ENCODE measurements at regions not wholly inside any gene's neighbourhood (a gene's known extent, or its start where the extent isn't known, plus 50 kb on each side); places are given as distances from the start of the nearest gene placed in this dataset.

- WGBS (ENCODE audit: insufficient coverage): 100% methylated on average over 1 of the region's 3 CpGs
- Histone ChIP-seq H3K4me3 (ENCODE audit: control insufficient read depth in 1 of 7, extremely low read depth in 1 of 7, insufficient read depth in 4 of 7, low read depth in 2 of 7, low read length in 6 of 7) (no peak overlapping the region), H3K4me1 (ENCODE audit: control extremely low read depth in 1 of 4, control insufficient read depth in 4 of 4, insufficient read depth in 4 of 4, low read length in 3 of 4) (no peaks in the 10 kb centered on the region), H3K27ac (ENCODE audit: insufficient read depth in 1 of 2, low read depth in 1 of 2, low read length in 2 of 2, poor library complexity in 1 of 2, severe bottlenecking in 2 of 2) (no peak overlapping the region), H3K9me3 (ENCODE audit: control extremely low read depth in 1 of 5, control insufficient read depth in 4 of 5, insufficient read depth in 2 of 5, low read depth in 1 of 5, low read length in 4 of 5) (peaks cover 0 to 8% (median under 1%) of the 10 kb centered on the region in 5 experiments), H3K36me3 (ENCODE audit: control insufficient read depth in 4 of 4, insufficient read depth in 4 of 4, low read length in 3 of 4) (no peaks in the 10 kb centered on the region), H3K27me3 (replicated peaks in 2 of 5; ENCODE audit: control insufficient read depth in 4 of 5, insufficient read depth in 5 of 5, low read length in 4 of 5) (peaks cover 0 to 36% (median 10%) of the 10 kb centered on the region in 5 experiments)
- ChIA-PET CTCF (no interaction called here), POLR2A (interaction anchor here (0.6 kb wide), 1 partner anchor 29 kb away, joined by 3 read pairs; no protein-coding TSS in a partner anchor)
- DNase-seq: no peak
Measured at GRCh38 chr5:79893976-79894375, 97.1 kb downstream of the MTX3 start.

DNA sequence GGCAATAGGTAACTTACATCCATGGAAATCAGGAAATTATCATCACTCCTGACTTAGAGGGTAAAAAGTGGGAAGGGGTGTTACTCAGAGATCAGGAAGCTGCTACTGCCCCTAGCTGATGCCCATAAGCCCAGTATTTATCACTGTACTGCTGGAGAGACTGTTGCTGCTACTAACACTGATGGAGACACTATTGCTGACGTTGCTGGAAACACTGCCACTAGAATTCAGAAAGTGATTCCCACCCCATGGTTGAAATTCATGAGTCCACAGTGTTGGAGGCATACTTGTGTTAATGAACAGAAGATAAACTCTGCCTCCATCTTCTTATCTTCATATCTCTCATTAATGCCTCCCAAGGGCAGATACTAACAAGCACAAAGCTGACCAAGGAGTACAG lies 97.6 kb downstream of the MTX3 start:
- CTCF ChIA-PET: no interaction called here
- Histone ChIP-seq H3K27me3 (replicated peaks in 2 of 5; ENCODE audit: control insufficient read depth in 4 of 5, insufficient read depth in 5 of 5, low read length in 4 of 5) (peaks cover 0 to 34% (median 10%) of the 10 kb centered on the region in 5 experiments), H3K36me3 (ENCODE audit: control insufficient read depth in 4 of 4, insufficient read depth in 4 of 4, low read length in 3 of 4) (no peaks in the 10 kb centered on the region), H3K4me3 (ENCODE audit: control insufficient read depth in 1 of 7, extremely low read depth in 1 of 7, insufficient read depth in 4 of 7, low read depth in 2 of 7, low read length in 6 of 7) (no peak overlapping the region), H3K27ac (ENCODE audit: insufficient read depth in 1 of 2, low read depth in 1 of 2, low read length in 2 of 2, poor library complexity in 1 of 2, severe bottlenecking in 2 of 2) (no peak overlapping the region), H3K4me1 (ENCODE audit: control extremely low read depth in 1 of 4, control insufficient read depth in 4 of 4, insufficient read depth in 4 of 4, low read length in 3 of 4) (no peaks in the 10 kb centered on the region), H3K9me3 (ENCODE audit: control extremely low read depth in 1 of 5, control insufficient read depth in 4 of 5, insufficient read depth in 2 of 5, low read depth in 1 of 5, low read length in 4 of 5) (peaks cover 0 to 11% (median 3%) of the 10 kb centered on the region in 5 experiments)
- POLR2A ChIA-PET: no interaction called here
- WGBS (ENCODE audit: insufficient coverage): 57% methylated on average over 1 of the region's 1 CpG
- no peak for DNase-seq

DNA sequence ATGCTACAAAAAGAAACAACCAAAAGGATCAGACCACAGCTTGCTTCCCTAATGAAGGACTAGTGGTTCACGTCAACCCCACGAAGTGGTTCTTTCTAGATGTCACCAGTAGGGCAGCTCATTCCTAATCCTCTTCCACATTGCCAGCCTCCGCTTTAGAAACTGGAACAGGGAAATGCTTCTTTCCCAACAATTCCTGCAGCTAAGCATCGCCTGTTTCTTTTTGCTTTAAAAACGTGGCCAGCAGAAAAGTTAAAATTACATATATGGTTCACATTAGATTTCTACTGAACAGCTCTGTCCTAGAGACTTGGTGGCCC lies 100.2 kb downstream of the MTX3 start:
- WGBS (ENCODE audit: insufficient coverage): 97% methylated on average over 5 of the region's 5 CpGs
- no peaks in the 10 kb centered on the region for H3K36me3 ChIP-seq (ENCODE audit: control insufficient read depth in 4 of 4, insufficient read depth in 4 of 4, low read length in 3 of 4)
- H3K4me1 ChIP-seq (ENCODE audit: control extremely low read depth in 1 of 4, control insufficient read depth in 4 of 4, insufficient read depth in 4 of 4, low read length in 3 of 4): no peaks in the 10 kb centered on the region
- CTCF ChIA-PET: no interaction called here
- POLR2A ChIA-PET: no interaction called here
- peaks cover 0 to 29% (median 10%) of the 10 kb centered on the region in 5 experiments for H3K27me3 ChIP-seq (replicated peaks in 2 of 5; ENCODE audit: control insufficient read depth in 4 of 5, insufficient read depth in 5 of 5, low read length in 4 of 5)
- H3K9me3 ChIP-seq (ENCODE audit: control extremely low read depth in 1 of 5, control insufficient read depth in 4 of 5, insufficient read depth in 2 of 5, low read depth in 1 of 5, low read length in 4 of 5): peaks cover 0 to 21% (median 6%) of the 10 kb centered on the region in 5 experiments
- DNase-seq: no peak
- no peak overlapping the region for H3K4me3 ChIP-seq (ENCODE audit: control insufficient read depth in 1 of 7, extremely low read depth in 1 of 7, insufficient read depth in 4 of 7, low read depth in 2 of 7, low read length in 6 of 7)
- no peak overlapping the region for H3K27ac ChIP-seq (ENCODE audit: insufficient read depth in 1 of 2, low read depth in 1 of 2, low read length in 2 of 2, poor library complexity in 1 of 2, severe bottlenecking in 2 of 2)

DNA sequence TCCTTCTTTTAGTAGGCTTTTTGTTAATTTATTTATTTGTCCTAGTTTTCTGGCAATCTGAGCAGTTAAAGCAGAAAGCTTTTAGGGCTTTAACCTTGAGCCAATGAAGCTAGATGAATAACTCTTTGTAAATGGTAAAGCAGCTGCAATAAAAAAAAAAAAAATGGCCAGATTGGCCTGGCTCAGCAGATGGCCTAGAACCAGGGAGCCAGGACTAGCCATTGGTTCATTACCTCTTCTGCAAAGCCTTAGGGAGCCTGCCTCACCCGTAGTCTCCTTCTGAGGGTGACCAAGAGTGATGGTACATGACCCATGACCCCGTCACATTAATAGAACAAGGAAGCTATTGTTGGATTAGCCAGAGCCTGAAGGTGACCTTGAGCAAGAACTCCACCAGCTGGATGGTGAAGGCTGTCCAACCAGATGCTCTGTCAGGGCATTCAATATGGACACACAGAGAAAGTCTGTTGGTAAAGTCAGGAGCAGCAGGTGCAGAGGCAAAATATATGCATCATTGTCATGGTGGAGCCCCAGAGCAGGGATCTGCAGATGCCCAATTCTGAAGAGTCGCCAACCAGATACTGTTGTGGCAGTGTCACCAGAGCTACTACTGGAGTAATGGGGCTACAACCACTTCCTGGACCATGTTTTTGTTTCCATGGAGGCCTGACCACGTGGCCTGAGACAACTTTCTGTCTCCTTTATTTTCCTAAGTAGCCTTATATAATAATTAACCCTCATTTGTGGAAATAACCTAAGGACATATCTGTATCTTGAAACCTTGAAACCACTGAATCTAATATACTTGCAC lies 100.7 kb downstream of the MTX3 start:
- ChIA-PET CTCF (no interaction called here), POLR2A (no interaction called here)
- Histone ChIP-seq H3K9me3 (ENCODE audit: control extremely low read depth in 1 of 5, control insufficient read depth in 4 of 5, insufficient read depth in 2 of 5, low read depth in 1 of 5, low read length in 4 of 5) (peaks cover 0 to 19% (median 6%) of the 10 kb centered on the region in 5 experiments), H3K4me1 (ENCODE audit: control extremely low read depth in 1 of 4, control insufficient read depth in 4 of 4, insufficient read depth in 4 of 4, low read length in 3 of 4) (no peaks in the 10 kb centered on the region), H3K27me3 (replicated peaks in 2 of 5; ENCODE audit: control insufficient read depth in 4 of 5, insufficient read depth in 5 of 5, low read length in 4 of 5) (peaks cover 0 to 24% (median 6%) of the 10 kb centered on the region in 5 experiments), H3K4me3 (ENCODE audit: control insufficient read depth in 1 of 7, extremely low read depth in 1 of 7, insufficient read depth in 4 of 7, low read depth in 2 of 7, low read length in 6 of 7) (no peak overlapping the region), H3K36me3 (ENCODE audit: control insufficient read depth in 4 of 4, insufficient read depth in 4 of 4, low read length in 3 of 4) (no peaks in the 10 kb centered on the region), H3K27ac (ENCODE audit: insufficient read depth in 1 of 2, low read depth in 1 of 2, low read length in 2 of 2, poor library complexity in 1 of 2, severe bottlenecking in 2 of 2) (no peak overlapping the region)
- 88% methylated on average over 4 of the region's 4 CpGs for WGBS (ENCODE audit: insufficient coverage)
- DNase-seq: peak in 1 of 3 donors; percentile 1

- Histone ChIP-seq H3K27me3 (replicated peaks in 2 of 5; ENCODE audit: control insufficient read depth in 4 of 5, insufficient read depth in 5 of 5, low read length in 4 of 5) (peaks cover 0 to 15% (median 0%) of the 10 kb centered on the region in 5 experiments), H3K9me3 (ENCODE audit: control extremely low read depth in 1 of 5, control insufficient read depth in 4 of 5, insufficient read depth in 2 of 5, low read depth in 1 of 5, low read length in 4 of 5) (peaks cover 0 to 17% (median 6%) of the 10 kb centered on the region in 5 experiments), H3K27ac (ENCODE audit: insufficient read depth in 1 of 2, low read depth in 1 of 2, low read length in 2 of 2, poor library complexity in 1 of 2, severe bottlenecking in 2 of 2) (no peak overlapping the region), H3K4me3 (ENCODE audit: control insufficient read depth in 1 of 7, extremely low read depth in 1 of 7, insufficient read depth in 4 of 7, low read depth in 2 of 7, low read length in 6 of 7) (no peak overlapping the region), H3K36me3 (ENCODE audit: control insufficient read depth in 4 of 4, insufficient read depth in 4 of 4, low read length in 3 of 4) (no peaks in the 10 kb centered on the region), H3K4me1 (ENCODE audit: control extremely low read depth in 1 of 4, control insufficient read depth in 4 of 4, insufficient read depth in 4 of 4, low read length in 3 of 4) (no peaks in the 10 kb centered on the region)
- DNase-seq: no peak
- WGBS (ENCODE audit: insufficient coverage): 100% methylated on average over 2 of the region's 2 CpGs
- CTCF ChIA-PET: no interaction called here
- POLR2A ChIA-PET: no interaction called here
Measured at GRCh38 chr5:79888643-79889042, 102.4 kb downstream of the MTX3 start.

DNA sequence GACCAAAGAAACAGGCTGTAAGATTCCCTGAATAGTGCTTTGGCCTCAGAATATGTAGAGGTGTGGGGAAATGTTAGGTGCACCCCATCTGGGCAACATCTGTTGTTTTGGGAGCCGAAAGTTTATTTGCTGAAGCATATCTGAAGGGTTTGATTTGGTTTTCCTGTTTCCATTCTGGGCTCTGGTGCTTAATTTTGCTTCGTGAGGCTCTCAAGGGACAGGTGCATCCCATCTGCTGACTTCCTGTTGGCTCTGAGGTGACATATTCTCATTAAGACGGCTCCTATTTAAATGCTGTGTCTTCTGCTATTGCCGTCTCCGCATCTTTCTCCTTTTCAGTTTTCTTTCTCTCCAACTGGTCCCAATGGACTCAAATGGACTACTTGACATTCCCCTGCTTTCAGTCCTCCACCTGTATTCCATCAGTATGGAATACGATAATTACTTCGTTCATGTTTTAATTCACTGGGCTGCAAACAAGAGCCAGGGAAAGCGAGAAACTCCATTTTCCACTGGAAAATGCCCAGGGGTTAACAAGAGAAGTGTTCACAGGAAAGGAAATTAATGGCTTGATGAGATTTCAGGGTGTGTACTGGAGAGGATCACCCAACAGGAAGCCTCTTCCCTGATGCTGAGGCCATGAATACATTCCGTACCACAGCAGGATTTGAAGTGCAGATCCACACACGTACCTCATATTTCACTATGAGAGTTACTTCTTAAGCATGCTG lies 104.0 kb downstream of the MTX3 start:
- peak in 1 of 3 donors; percentile 2 for DNase-seq
- peaks cover 0 to 4% (median 0%) of the 10 kb centered on the region in 5 experiments for H3K27me3 ChIP-seq (replicated peaks in 2 of 5; ENCODE audit: control insufficient read depth in 4 of 5, insufficient read depth in 5 of 5, low read length in 4 of 5)
- ChIA-PET POLR2A (no interaction called here), CTCF (no interaction called here)
- H3K4me1 ChIP-seq (ENCODE audit: control extremely low read depth in 1 of 4, control insufficient read depth in 4 of 4, insufficient read depth in 4 of 4, low read length in 3 of 4): no peaks in the 10 kb centered on the region
- H3K36me3 ChIP-seq (ENCODE audit: control insufficient read depth in 4 of 4, insufficient read depth in 4 of 4, low read length in 3 of 4): no peaks in the 10 kb centered on the region
- no peak overlapping the region for H3K4me3 ChIP-seq (ENCODE audit: control insufficient read depth in 1 of 7, extremely low read depth in 1 of 7, insufficient read depth in 4 of 7, low read depth in 2 of 7, low read length in 6 of 7)
- 90% methylated on average over 8 of the region's 10 CpGs for WGBS (ENCODE audit: insufficient coverage)
- no peak overlapping the region for H3K27ac ChIP-seq (ENCODE audit: insufficient read depth in 1 of 2, low read depth in 1 of 2, low read length in 2 of 2, poor library complexity in 1 of 2, severe bottlenecking in 2 of 2)
- peaks cover 0 to 17% (median 6%) of the 10 kb centered on the region in 5 experiments for H3K9me3 ChIP-seq (ENCODE audit: control extremely low read depth in 1 of 5, control insufficient read depth in 4 of 5, insufficient read depth in 2 of 5, low read depth in 1 of 5, low read length in 4 of 5)

GRCh38 chr5:79886456-79886855 lies 104.6 kb downstream of the MTX3 start:
- Histone ChIP-seq H3K4me3 (ENCODE audit: control insufficient read depth in 1 of 7, extremely low read depth in 1 of 7, insufficient read depth in 4 of 7, low read depth in 2 of 7, low read length in 6 of 7) (no peak overlapping the region), H3K9me3 (ENCODE audit: control extremely low read depth in 1 of 5, control insufficient read depth in 4 of 5, insufficient read depth in 2 of 5, low read depth in 1 of 5, low read length in 4 of 5) (peaks cover 0 to 17% (median 6%) of the 10 kb centered on the region in 5 experiments), H3K27ac (ENCODE audit: insufficient read depth in 1 of 2, low read depth in 1 of 2, low read length in 2 of 2, poor library complexity in 1 of 2, severe bottlenecking in 2 of 2) (no peak overlapping the region), H3K27me3 (replicated peaks in 2 of 5; ENCODE audit: control insufficient read depth in 4 of 5, insufficient read depth in 5 of 5, low read length in 4 of 5) (peaks cover 0 to 4% (median 0%) of the 10 kb centered on the region in 5 experiments), H3K4me1 (ENCODE audit: control extremely low read depth in 1 of 4, control insufficient read depth in 4 of 4, insufficient read depth in 4 of 4, low read length in 3 of 4) (no peaks in the 10 kb centered on the region), H3K36me3 (ENCODE audit: control insufficient read depth in 4 of 4, insufficient read depth in 4 of 4, low read length in 3 of 4) (no peaks in the 10 kb centered on the region)
- no peak for DNase-seq
- WGBS (ENCODE audit: insufficient coverage): 100% methylated on average over 1 of the region's 5 CpGs
- ChIA-PET CTCF (no interaction called here), POLR2A (no interaction called here)
